Lung (tissue), 11 donors: ENCODE measurements at regions not wholly inside any gene's neighbourhood (a gene's known extent, or its start where the extent isn't known, plus 50 kb on each side); places are given as distances from the start of the nearest gene placed in this dataset.

ENCODE experiments used
- ATAC-seq: fragments of 200-7000 bp; cut with Tn5 transposase; one replicate; pipeline ENCODE4 v1.9.1; 2020; ENCODE audit warnings: moderate number of reproducible peaks; ENCODE audit not compliant: insufficient read depth, low FRiP score
- DNase-seq, 3 donors: peaks; one replicate each; pipeline ENCODE4 v3.0.0-alpha.2; 2013 to 2017
- H3K27ac ChIP-seq, 2 donors: one replicate each; pipeline ENCODE4 v1.5.1; 2013; ENCODE audit warnings: mild to moderate bottlenecking in 2 of 2, moderate library complexity in 2 of 2, control low read depth in 1 of 2, inconsistent platforms in 1 of 2, low read depth in 1 of 2, low read length in 1 of 2
- H3K27me3 ChIP-seq, 3 donors: one replicate each; pipeline ENCODE4 v1.5.1; 2013; ENCODE audit warnings: low read length in 2 of 3; ENCODE audit not compliant: control insufficient read depth in 3 of 3, insufficient read depth in 3 of 3
- H3K36me3 ChIP-seq, 4 donors: one replicate each; pipeline ENCODE4 v1.5.1; 2013; ENCODE audit warnings: low read length in 4 of 4, mild to moderate bottlenecking in 1 of 4, moderate library complexity in 1 of 4; ENCODE audit not compliant: control insufficient read depth in 4 of 4, insufficient read depth in 4 of 4
- H3K4me1 ChIP-seq, 5 donors: one replicate each; pipeline ENCODE4 v1.5.1; 2013; ENCODE audit warnings: low read length in 5 of 5, mild to moderate bottlenecking in 2 of 5, moderate library complexity in 1 of 5; ENCODE audit not compliant: control insufficient read depth in 5 of 5, insufficient read depth in 5 of 5
- H3K4me3 ChIP-seq: one replicate; pipeline ENCODE4 v1.5.1; 2013; ENCODE audit warnings: mild to moderate bottlenecking, control low read depth, moderate library complexity
- H3K9ac ChIP-seq, 2 donors: one replicate each; pipeline ENCODE4 v1.5.1; 2013; ENCODE audit warnings: low read length in 2 of 2, control low read depth in 1 of 2; ENCODE audit not compliant: insufficient read depth in 1 of 2
- H3K9me3 ChIP-seq, 4 donors: one replicate each; pipeline ENCODE4 v1.5.1; 2013; ENCODE audit warnings: low read length in 3 of 4, mild to moderate bottlenecking in 1 of 4, moderate library complexity in 1 of 4; ENCODE audit not compliant: control insufficient read depth in 4 of 4, insufficient read depth in 3 of 4
- CTCF ChIP-seq: IDR thresholded peaks from 2 replicates; pipeline ENCODE4 v1.5.1; 2012; ENCODE audit warnings: mild to moderate bottlenecking; ENCODE audit errors: control extremely low read depth, extremely low read depth
- WGBS, 2 donors: extraction: QIAGEN DNeasy Blood & Tissue Kit; methylation state at CpG; one replicate each; pipeline ENCODE4 v1.1.7; 2013; 5-methylcytosine and 5-hydroxymethylcytosine counted together
- donor health status: control.
- donor health status: control.
- donor health status: Bipolar disorder and iron deficiency.
- donor health status: healthy.
- donor health status: DM: yes; HTN: yes; CAD: no.

GRCh38 chr2:40758401-40759155, 306.7 kb upstream of the SLC8A1 start:
- no peak for TF ChIP-seq CTCF
- no peak overlapping the region for H3K4me3 ChIP-seq
- ATAC-seq (no peak), DNase-seq (peak in 1 of 3 donors; percentile 14)
- H3K9ac ChIP-seq, result no peak overlapping the region
- H3K36me3 ChIP-seq, result no peaks in the 10 kb centered on the region
- WGBS, 2 donors, result 34 to 40% methylated on average over 4 of the region's 4 CpGs
- H3K27ac ChIP-seq, result no peak overlapping the region
- H3K4me1 ChIP-seq, result peaks cover 0 to 3% (median 0%) of the 10 kb centered on the region in 5 donors
- H3K27me3 ChIP-seq, result no peaks in the 10 kb centered on the region
- no peaks in the 10 kb centered on the region for H3K9me3 ChIP-seq

- H3K27ac ChIP-seq, result no peak overlapping the region
- H3K27me3 ChIP-seq, result no peaks in the 10 kb centered on the region
- peaks cover 0 to 3% (median 0%) of the 10 kb centered on the region in 5 donors for H3K4me1 ChIP-seq
- DNase-seq (peak in 1 of 3 donors; percentile 5), ATAC-seq (no peak)
- no peak overlapping the region for H3K4me3 ChIP-seq
- H3K9me3 ChIP-seq, result no peaks in the 10 kb centered on the region
- H3K9ac ChIP-seq, result no peak overlapping the region
- H3K36me3 ChIP-seq, result no peaks in the 10 kb centered on the region
- TF ChIP-seq CTCF, result no peak
- WGBS, 2 donors, result 54 to 62% methylated on average over 5 of the region's 5 CpGs
Measured at GRCh38 chr2:40760071-40760666, 308.3 kb upstream of the SLC8A1 start.

GRCh38 chr2:40773291-40773690, 321.4 kb upstream of the SLC8A1 start:
- Histone ChIP-seq H3K9me3 (no peaks in the 10 kb centered on the region), H3K36me3 (no peaks in the 10 kb centered on the region), H3K27me3 (no peaks in the 10 kb centered on the region), H3K27ac (no peak overlapping the region), H3K4me1 (no peaks in the 10 kb centered on the region), H3K9ac (no peak overlapping the region), H3K4me3 (no peak overlapping the region)
- DNase-seq (no peak), ATAC-seq (no peak)
- no peak for TF ChIP-seq CTCF
- WGBS, 2 donors, result 87 to 93% methylated on average over 2 of the region's 2 CpGs
